ENCODE measurements at regions not wholly inside any gene's neighbourhood (a gene's known extent, or its start where the extent isn't known, plus 50 kb on each side); places are given as distances from the start of the nearest gene placed in this dataset.

GRCh38 chr10:47053081-47053798, 142.0 kb downstream of the PTPN20 start:
- H2AFZ ChIP-seq (ENCODE audit: low read length) = no peak overlapping the region
- no peaks in the 10 kb centered on the region for H3K36me3 ChIP-seq (ENCODE audit: insufficient read depth, low read length)
- no peaks in the 10 kb centered on the region for H3K9me2 ChIP-seq (ENCODE audit: low read depth, low read length)
- no peaks in the 10 kb centered on the region for H3F3A ChIP-seq (ENCODE audit: insufficient read depth, low read length)
- H3K79me2 ChIP-seq (ENCODE audit: insufficient read depth, low read length) = no peaks in the 10 kb centered on the region
- TF ChIP-seq, protein P1, sequence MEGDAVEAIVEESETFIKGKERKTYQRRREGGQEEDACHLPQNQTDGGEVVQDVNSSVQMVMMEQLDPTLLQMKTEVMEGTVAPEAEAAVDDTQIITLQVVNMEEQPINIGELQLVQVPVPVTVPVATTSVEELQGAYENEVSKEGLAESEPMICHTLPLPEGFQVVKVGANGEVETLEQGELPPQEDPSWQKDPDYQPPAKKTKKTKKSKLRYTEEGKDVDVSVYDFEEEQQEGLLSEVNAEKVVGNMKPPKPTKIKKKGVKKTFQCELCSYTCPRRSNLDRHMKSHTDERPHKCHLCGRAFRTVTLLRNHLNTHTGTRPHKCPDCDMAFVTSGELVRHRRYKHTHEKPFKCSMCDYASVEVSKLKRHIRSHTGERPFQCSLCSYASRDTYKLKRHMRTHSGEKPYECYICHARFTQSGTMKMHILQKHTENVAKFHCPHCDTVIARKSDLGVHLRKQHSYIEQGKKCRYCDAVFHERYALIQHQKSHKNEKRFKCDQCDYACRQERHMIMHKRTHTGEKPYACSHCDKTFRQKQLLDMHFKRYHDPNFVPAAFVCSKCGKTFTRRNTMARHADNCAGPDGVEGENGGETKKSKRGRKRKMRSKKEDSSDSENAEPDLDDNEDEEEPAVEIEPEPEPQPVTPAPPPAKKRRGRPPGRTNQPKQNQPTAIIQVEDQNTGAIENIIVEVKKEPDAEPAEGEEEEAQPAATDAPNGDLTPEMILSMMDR (IDR thresholded peaks at IDR 0.05; ENCODE audit: low read length) = no peak
- TF ChIP-seq EZH2 (IDR thresholded peaks at IDR 0.05; ENCODE audit: borderline replicate concordance, low read length) = no peak
- no peak overlapping the region for H3K4me3 ChIP-seq (ENCODE audit: low read depth, low read length, poor library complexity, severe bottlenecking)
- H3K9me3 ChIP-seq (ENCODE audit: low read length) = no peaks in the 10 kb centered on the region
- H3K9ac ChIP-seq (ENCODE audit: low read length) = no peak overlapping the region
- no peak overlapping the region for H3K27ac ChIP-seq (ENCODE audit: low read depth, low read length, poor library complexity, severe bottlenecking)
- no peaks in the 10 kb centered on the region for H3K4me1 ChIP-seq (ENCODE audit: insufficient read depth, low read length, severe bottlenecking)
- H4K20me1 ChIP-seq (ENCODE audit: insufficient read depth, low read length) = no peaks in the 10 kb centered on the region
- no peaks in the 10 kb centered on the region for H3K27me3 ChIP-seq (ENCODE audit: insufficient read depth, low read length)
- H3K4me2 ChIP-seq (ENCODE audit: low read length) = no peak overlapping the region

DNA sequence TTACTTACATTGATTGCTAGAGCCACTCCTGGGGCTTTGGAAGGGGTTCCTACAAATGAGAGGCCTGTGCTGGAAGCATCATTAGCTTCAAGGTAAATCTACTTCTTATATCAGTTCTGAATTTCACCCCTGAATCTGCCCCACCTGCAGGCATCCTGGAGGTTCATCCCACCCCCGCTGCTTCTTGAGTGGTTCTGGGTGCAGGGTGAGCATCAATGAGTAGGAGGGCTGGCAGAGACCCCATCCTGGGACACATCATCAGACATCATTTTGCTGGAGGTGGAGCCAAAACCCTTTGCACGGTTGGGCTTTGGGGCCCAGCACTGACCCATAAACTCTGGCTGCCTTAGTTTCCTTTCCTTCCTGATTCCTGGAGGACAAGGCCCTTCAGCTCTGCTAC, 143.7 kb downstream of the PTPN20 start:
- H3K4me2 ChIP-seq (ENCODE audit: low read length) = no peak overlapping the region
- H3K36me3 ChIP-seq (ENCODE audit: insufficient read depth, low read length) = no peaks in the 10 kb centered on the region
- H4K20me1 ChIP-seq (ENCODE audit: insufficient read depth, low read length) = no peaks in the 10 kb centered on the region
- no peaks in the 10 kb centered on the region for H3K9me3 ChIP-seq (ENCODE audit: low read length)
- TF ChIP-seq, protein P1 (IDR thresholded peaks at IDR 0.05; ENCODE audit: low read length) = no peak
- no peak for TF ChIP-seq EZH2 (IDR thresholded peaks at IDR 0.05; ENCODE audit: borderline replicate concordance, low read length)
- no peaks in the 10 kb centered on the region for H3K9me2 ChIP-seq (ENCODE audit: low read depth, low read length)
- H3K4me1 ChIP-seq (ENCODE audit: insufficient read depth, low read length, severe bottlenecking) = no peaks in the 10 kb centered on the region
- no peaks in the 10 kb centered on the region for H3K79me2 ChIP-seq (ENCODE audit: insufficient read depth, low read length)
- no peak overlapping the region for H3K27ac ChIP-seq (ENCODE audit: low read depth, low read length, poor library complexity, severe bottlenecking)
- H3K4me3 ChIP-seq (ENCODE audit: low read depth, low read length, poor library complexity, severe bottlenecking) = no peak overlapping the region
- no peak overlapping the region for H2AFZ ChIP-seq (ENCODE audit: low read length)
- H3K27me3 ChIP-seq (ENCODE audit: insufficient read depth, low read length) = no peaks in the 10 kb centered on the region; the same call in 1 of the 2 replicates
- H3F3A ChIP-seq (ENCODE audit: insufficient read depth, low read length) = no peaks in the 10 kb centered on the region
- H3K9ac ChIP-seq (ENCODE audit: low read length) = no peak overlapping the region

DNA sequence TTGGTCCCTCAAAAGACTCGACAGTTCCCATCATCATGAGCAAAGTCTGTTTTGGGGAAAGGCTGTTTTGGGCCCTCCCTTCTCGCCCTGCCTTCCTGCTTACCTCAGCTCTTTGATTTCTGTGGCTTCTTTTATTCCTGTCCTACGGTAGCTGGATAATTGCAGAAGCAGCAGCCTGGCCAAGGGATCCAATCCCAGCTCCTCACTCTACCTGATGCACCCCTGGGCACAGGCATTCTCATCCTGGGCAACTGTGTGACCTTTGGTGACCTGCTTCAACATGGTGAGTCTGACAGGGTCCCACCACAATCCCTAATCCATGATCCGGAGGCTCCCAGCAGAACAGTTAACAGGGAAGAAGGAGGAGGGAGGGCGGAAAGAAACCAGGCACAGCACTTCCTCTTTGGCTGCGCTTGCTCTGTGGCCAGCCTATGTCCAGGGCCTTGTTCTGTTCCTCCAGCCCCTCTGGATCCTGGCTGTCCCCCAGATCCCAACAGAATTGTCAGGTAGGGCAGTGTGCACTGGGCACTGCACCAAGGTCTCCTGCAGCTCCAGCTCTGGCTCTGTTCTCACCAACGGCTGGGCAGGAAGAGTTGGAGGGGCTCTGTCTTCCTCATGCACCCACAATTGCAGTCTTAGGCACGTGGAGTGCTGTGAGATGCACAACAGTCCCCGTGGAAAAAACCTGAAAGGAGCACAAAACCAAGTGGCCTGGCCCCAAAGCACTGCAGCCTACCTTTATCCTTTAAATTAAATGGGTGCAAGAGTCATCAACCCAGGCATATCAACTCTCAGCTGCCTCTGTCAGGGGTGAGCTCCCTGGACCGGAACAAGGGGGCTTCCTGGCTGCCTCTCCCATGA, 144.4 kb downstream of the PTPN20 start:
- Histone ChIP-seq H3K4me2 (ENCODE audit: low read length) (no peak overlapping the region), H3K9me2 (ENCODE audit: low read depth, low read length) (no peaks in the 10 kb centered on the region), H3K4me3 (ENCODE audit: low read depth, low read length, poor library complexity, severe bottlenecking) (no peak overlapping the region), H3K4me1 (ENCODE audit: insufficient read depth, low read length, severe bottlenecking) (no peaks in the 10 kb centered on the region), H3K27me3 (ENCODE audit: insufficient read depth, low read length) (peaks cover 3% of the 10 kb centered on the region; the same call in 1 of the 2 replicates), H3K79me2 (ENCODE audit: insufficient read depth, low read length) (no peaks in the 10 kb centered on the region), H3K27ac (ENCODE audit: low read depth, low read length, poor library complexity, severe bottlenecking) (no peak overlapping the region), H3K9ac (ENCODE audit: low read length) (no peak overlapping the region), H3F3A (ENCODE audit: insufficient read depth, low read length) (no peaks in the 10 kb centered on the region), H3K36me3 (ENCODE audit: insufficient read depth, low read length) (no peaks in the 10 kb centered on the region), H4K20me1 (ENCODE audit: insufficient read depth, low read length) (no peaks in the 10 kb centered on the region), H3K9me3 (ENCODE audit: low read length) (no peaks in the 10 kb centered on the region), H2AFZ (ENCODE audit: low read length) (no peak overlapping the region)
- TF ChIP-seq, protein P1 (IDR thresholded peaks at IDR 0.05; ENCODE audit: low read length) = no peak
- no peak for TF ChIP-seq EZH2 (IDR thresholded peaks at IDR 0.05; ENCODE audit: borderline replicate concordance, low read length)
